Retinal pigment epithelial cell (primary cell): ENCODE measurements at regions not wholly inside any gene's neighbourhood (a gene's known extent, or its start where the extent isn't known, plus 50 kb on each side); places are given as distances from the start of the nearest gene placed in this dataset.
"Not testable (repeated sequence)": the region's sequence is repeated elsewhere in the genome, so short reads cannot be mapped to it uniquely, and the experiment has no call there.

Source experiments
- DNase-seq: peaks from one replicate; pipeline ENCODE4 v3.0.0-alpha.2; 2010; ENCODE audit warnings: low read depth
- H3K4me3 ChIP-seq: 2 replicates; pipeline ENCODE4 v1.5.1; 2011; ENCODE audit warnings: mild to moderate bottlenecking, low read length, control low read depth, moderate library complexity
- CTCF ChIP-seq: conservative IDR thresholded peaks from 2 replicates; pipeline ENCODE4 v1.5.1; 2011; ENCODE audit warnings: low read depth, low read length, control low read depth, inconsistent platforms

GRCh38 chr13:90477216-90477615 is 870.3 kb upstream of the MIR17HG start:
- no peak for DNase-seq
- no peak for TF ChIP-seq CTCF
- no peak overlapping the region for H3K4me3 ChIP-seq

GRCh38 chr13:90483906-90484305 is 863.6 kb upstream of the MIR17HG start:
- DNase-seq, result no peak
- no peak overlapping the region for H3K4me3 ChIP-seq
- TF ChIP-seq CTCF, result no peak

GRCh38 chr13:90485436-90485835 is 862.1 kb upstream of the MIR17HG start:
- peak; percentile 88 for DNase-seq
- TF ChIP-seq CTCF, result no peak
- no peak overlapping the region for H3K4me3 ChIP-seq

GRCh38 chr13:90492872-90493271 is 854.6 kb upstream of the MIR17HG start:
- no peak for DNase-seq
- H3K4me3 ChIP-seq, result no peak overlapping the region
- TF ChIP-seq CTCF, result no peak

GRCh38 chr13:90493667-90494066 is 853.8 kb upstream of the MIR17HG start:
- no peak overlapping the region for H3K4me3 ChIP-seq
- DNase-seq, result no peak
- TF ChIP-seq CTCF, result no peak

- DNase-seq, result not testable (repeated sequence)
Measured at GRCh38 chr13:90494849-90495248, 852.6 kb upstream of the MIR17HG start.

GRCh38 chr13:90498096-90498495 is 849.4 kb upstream of the MIR17HG start:
- H3K4me3 ChIP-seq, result no peak overlapping the region
- TF ChIP-seq CTCF, result no peak
- no peak for DNase-seq

More at GRCh38 chr13:90494849-90495248, 852.6 kb upstream of the MIR17HG start:
- H3K4me3 ChIP-seq, result not testable (repeated sequence)

- no peak for TF ChIP-seq CTCF
- H3K4me3 ChIP-seq, result no peak overlapping the region
- DNase-seq, result no peak
Measured at GRCh38 chr13:90498816-90499215, 848.7 kb upstream of the MIR17HG start.
